Ovary (tissue), 3 donors: ENCODE measurements at regions not wholly inside any gene's neighbourhood (a gene's known extent, or its start where the extent isn't known, plus 50 kb on each side); places are given as distances from the start of the nearest gene placed in this dataset.

Experiments used
- EP300 ChIP-seq: sonication (generic); formaldehyde crosslinking; IDR thresholded peaks from one replicate; pipeline ENCODE4 v1.6.1; 2017; ENCODE audit warnings: antibody characterized with exemption
- POLR2A ChIP-seq: fragments of 450-650 bp; IDR thresholded peaks from one replicate; pipeline ENCODE4 v1.6.1; 2017; ENCODE audit warnings: antibody characterized with exemption, mild to moderate bottlenecking, moderate library complexity
- TF ChIP-seq, protein P1 (sequence below), 3 donors: fragments of 450-650 bp in 2 of 3; fragments of 200-600 bp in 1 of 3; IDR thresholded peaks; one replicate each; pipeline versions ENCODE4 v1.5.1 to v1.8.0; 2016 to 2022; ENCODE audit warnings: antibody characterized with exemption in 3 of 3, mild to moderate bottlenecking in 1 of 3
- donor health status: DM: no; HTN: no; CAD: no.

- TF ChIP-seq, protein P1, sequence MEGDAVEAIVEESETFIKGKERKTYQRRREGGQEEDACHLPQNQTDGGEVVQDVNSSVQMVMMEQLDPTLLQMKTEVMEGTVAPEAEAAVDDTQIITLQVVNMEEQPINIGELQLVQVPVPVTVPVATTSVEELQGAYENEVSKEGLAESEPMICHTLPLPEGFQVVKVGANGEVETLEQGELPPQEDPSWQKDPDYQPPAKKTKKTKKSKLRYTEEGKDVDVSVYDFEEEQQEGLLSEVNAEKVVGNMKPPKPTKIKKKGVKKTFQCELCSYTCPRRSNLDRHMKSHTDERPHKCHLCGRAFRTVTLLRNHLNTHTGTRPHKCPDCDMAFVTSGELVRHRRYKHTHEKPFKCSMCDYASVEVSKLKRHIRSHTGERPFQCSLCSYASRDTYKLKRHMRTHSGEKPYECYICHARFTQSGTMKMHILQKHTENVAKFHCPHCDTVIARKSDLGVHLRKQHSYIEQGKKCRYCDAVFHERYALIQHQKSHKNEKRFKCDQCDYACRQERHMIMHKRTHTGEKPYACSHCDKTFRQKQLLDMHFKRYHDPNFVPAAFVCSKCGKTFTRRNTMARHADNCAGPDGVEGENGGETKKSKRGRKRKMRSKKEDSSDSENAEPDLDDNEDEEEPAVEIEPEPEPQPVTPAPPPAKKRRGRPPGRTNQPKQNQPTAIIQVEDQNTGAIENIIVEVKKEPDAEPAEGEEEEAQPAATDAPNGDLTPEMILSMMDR (IDR thresholded peaks at IDR 0.05) = no peak
- TF ChIP-seq EP300 (no peak), POLR2A (no peak)
Measured at GRCh38 chr4:72991873-72992272, 77.6 kb downstream of the COX18 start.
